Dendritic cell treated with granulocyte-macrophage colony-stimulating factor and Interleukin-4, amounts not matched to agents 40 ng/mL and 50 ng/mL, for 4 days (primary cell): ENCODE measurements at regions not wholly inside any gene's neighbourhood (a gene's known extent, or its start where the extent isn't known, plus 50 kb on each side); places are given as distances from the start of the nearest gene placed in this dataset.
"Not testable (repeated sequence)": the region's sequence is repeated elsewhere in the genome, so short reads cannot be mapped to it uniquely, and the experiment has no call there.

ENCODE experiments used
- H3K27ac Mint-ChIP-seq: one replicate; pipeline ENCODE4 v1.8.0; 2022; ENCODE audit warnings: mild to moderate bottlenecking, mixed read lengths
- H3K27me3 Mint-ChIP-seq: one replicate; pipeline ENCODE4 v1.8.0; 2022; ENCODE audit warnings: mild to moderate bottlenecking, mixed read lengths
- H3K36me3 Mint-ChIP-seq: one replicate; pipeline ENCODE4 v1.8.0; 2022; ENCODE audit warnings: low read depth, mixed read lengths
- H3K4me1 Mint-ChIP-seq: one replicate; pipeline ENCODE4 v1.8.0; 2022; ENCODE audit warnings: low read depth, mixed read lengths
- H3K4me3 Mint-ChIP-seq: one replicate; pipeline ENCODE4 v1.8.0; 2022; ENCODE audit warnings: mild to moderate bottlenecking, moderate library complexity, mixed read lengths
- H3K9me3 Mint-ChIP-seq: one replicate; pipeline ENCODE4 v1.8.0; 2022; ENCODE audit warnings: mixed read lengths
- intact Hi-C: fragments of 100-400 bp; cut with micrococcal nuclease; formaldehyde crosslinking; loops from one replicate; pipeline ENCODE4 v1.15.0; 2022

DNA sequence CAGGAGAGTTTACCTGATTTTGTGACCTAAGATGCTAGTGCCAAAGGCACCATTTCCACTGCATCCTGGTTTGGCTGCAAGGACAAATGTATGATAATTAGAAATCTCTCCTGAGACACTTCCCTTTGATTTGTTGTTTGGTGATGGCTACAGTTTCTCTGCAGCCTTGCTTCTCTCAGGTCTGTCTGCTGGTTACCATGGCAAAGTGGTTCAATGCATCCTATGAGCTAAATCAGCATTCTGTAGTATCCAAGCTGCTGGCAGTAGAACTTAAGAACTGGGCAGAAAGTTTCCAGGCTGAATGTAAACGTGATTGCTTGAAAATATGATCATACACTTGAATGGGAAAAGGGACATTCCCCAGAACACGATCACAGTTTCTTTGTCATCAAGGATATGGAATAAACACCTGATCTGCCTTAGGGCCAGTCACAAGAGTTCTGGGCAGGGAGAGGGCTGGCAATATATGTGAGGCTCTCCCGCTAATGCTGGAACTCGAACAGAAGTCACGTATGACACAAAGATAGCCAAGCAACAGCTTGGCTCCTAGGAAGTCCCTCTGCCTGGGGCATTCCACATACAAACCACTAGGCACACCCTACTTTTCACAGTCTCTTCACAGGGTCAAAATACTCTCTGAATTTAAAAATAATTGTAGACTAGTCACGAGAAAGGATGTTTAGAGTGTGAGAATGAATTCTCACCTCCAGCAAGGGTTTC lies 138.1 kb upstream of the GRAMD2B start:
- intact Hi-C loops, result no loop called here
- H3K36me3 Mint-ChIP-seq, result no peaks in the 10 kb centered on the region
- no peaks in the 10 kb centered on the region for H3K27me3 Mint-ChIP-seq
- no peak overlapping the region for H3K4me3 Mint-ChIP-seq
- no peaks in the 10 kb centered on the region for H3K9me3 Mint-ChIP-seq
- H3K4me1 Mint-ChIP-seq, result no peaks in the 10 kb centered on the region
- H3K27ac Mint-ChIP-seq, result no peak overlapping the region

DNA sequence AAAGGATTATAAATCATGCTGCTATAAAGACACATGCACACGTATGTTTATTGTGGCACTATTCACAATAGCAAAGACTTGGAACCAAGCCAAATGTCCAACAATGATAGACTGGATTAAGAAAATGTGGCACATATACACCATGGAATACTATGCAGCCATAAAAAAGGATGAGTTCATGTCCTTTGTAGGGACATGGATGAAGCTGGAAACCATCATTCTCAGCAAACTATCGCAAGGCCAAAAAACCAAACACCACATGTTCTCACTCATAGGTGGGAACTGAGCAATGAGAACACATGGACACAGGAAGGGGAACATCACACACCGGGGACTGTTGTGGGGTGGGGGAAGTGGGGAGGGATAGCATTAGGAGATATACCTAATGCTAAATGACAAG lies 127.1 kb upstream of the GRAMD2B start:
- intact Hi-C loops, H3K27me3 Mint-ChIP-seq, H3K4me3 Mint-ChIP-seq: not testable (repeated sequence)

GRCh38 chr5:126300293-126300692 lies 122.9 kb upstream of the GRAMD2B start:
- no peaks in the 10 kb centered on the region for H3K4me1 Mint-ChIP-seq
- H3K27ac Mint-ChIP-seq, result no peak overlapping the region
- no peaks in the 10 kb centered on the region for H3K36me3 Mint-ChIP-seq
- no peaks in the 10 kb centered on the region for H3K27me3 Mint-ChIP-seq
- intact Hi-C loops, result no loop called here
- no peak overlapping the region for H3K4me3 Mint-ChIP-seq
- H3K9me3 Mint-ChIP-seq, result no peaks in the 10 kb centered on the region

More for the DNA sequence above, 127.1 kb upstream of the GRAMD2B start:
- not testable (repeated sequence) for H3K4me1 Mint-ChIP-seq, H3K27ac Mint-ChIP-seq, H3K9me3 Mint-ChIP-seq, H3K36me3 Mint-ChIP-seq

GRCh38 chr5:126301056-126301455 lies 122.2 kb upstream of the GRAMD2B start:
- Mint-ChIP-seq H3K9me3 (no peaks in the 10 kb centered on the region), H3K27ac (no peak overlapping the region), H3K36me3 (no peaks in the 10 kb centered on the region), H3K27me3 (no peaks in the 10 kb centered on the region), H3K4me3 (no peak overlapping the region), H3K4me1 (no peaks in the 10 kb centered on the region)
- intact Hi-C loops, result no loop called here

DNA sequence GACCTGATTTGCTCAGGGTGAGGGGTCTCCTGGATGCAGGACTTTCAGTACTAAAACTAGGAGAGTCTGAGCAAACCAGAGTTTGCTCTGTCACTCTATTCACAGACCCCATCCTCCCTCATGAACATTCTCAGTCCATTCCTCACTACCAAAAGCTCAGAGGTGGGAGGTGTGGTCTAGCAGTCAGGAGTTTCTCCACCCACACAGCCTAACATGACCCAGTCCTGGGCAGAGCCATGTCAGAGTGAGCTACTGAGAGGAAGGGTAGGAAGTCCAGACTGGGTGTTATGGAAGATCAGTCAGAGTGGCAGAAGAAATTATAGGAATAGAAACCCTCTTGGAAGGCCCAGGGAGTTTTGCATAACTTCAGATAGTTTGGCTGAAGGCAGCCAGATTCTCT lies 113.3 kb upstream of the GRAMD2B start:
- no peaks in the 10 kb centered on the region for H3K27me3 Mint-ChIP-seq
- H3K36me3 Mint-ChIP-seq, result no peaks in the 10 kb centered on the region
- no peaks in the 10 kb centered on the region for H3K9me3 Mint-ChIP-seq
- no peak overlapping the region for H3K4me3 Mint-ChIP-seq
- no peak overlapping the region for H3K27ac Mint-ChIP-seq
- no peaks in the 10 kb centered on the region for H3K4me1 Mint-ChIP-seq
- intact Hi-C loops, result no loop called here

DNA sequence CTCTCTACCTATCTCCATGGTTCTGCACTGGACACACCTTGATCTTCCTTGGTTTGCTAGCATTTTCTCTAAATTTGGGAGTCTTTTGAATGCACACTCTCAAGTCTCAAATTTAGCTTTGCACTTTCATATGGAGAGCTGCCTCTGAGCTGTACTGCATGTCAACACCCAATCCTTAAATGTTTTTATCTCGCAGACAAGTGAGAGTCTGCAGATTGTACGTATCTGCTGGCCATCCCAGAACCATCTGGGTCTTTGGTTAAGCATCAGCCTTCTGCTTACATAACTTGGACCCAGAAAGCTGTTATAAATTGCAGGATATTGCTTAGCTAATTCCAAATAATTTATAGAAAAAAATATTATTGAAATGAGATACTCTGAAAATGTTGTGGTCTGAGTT lies 111.4 kb upstream of the GRAMD2B start:
- no peaks in the 10 kb centered on the region for H3K9me3 Mint-ChIP-seq
- no peak overlapping the region for H3K4me3 Mint-ChIP-seq
- H3K36me3 Mint-ChIP-seq, result no peaks in the 10 kb centered on the region
- no peaks in the 10 kb centered on the region for H3K4me1 Mint-ChIP-seq
- H3K27ac Mint-ChIP-seq, result no peak overlapping the region
- intact Hi-C loops, result no loop called here
- H3K27me3 Mint-ChIP-seq, result no peaks in the 10 kb centered on the region

- Mint-ChIP-seq H3K4me1 (no peaks in the 10 kb centered on the region), H3K27ac (no peak overlapping the region), H3K36me3 (no peaks in the 10 kb centered on the region), H3K9me3 (no peaks in the 10 kb centered on the region), H3K4me3 (no peak overlapping the region), H3K27me3 (no peaks in the 10 kb centered on the region)
- intact Hi-C loops, result no loop called here
Measured at GRCh38 chr5:126315341-126315740, 107.9 kb upstream of the GRAMD2B start.

DNA sequence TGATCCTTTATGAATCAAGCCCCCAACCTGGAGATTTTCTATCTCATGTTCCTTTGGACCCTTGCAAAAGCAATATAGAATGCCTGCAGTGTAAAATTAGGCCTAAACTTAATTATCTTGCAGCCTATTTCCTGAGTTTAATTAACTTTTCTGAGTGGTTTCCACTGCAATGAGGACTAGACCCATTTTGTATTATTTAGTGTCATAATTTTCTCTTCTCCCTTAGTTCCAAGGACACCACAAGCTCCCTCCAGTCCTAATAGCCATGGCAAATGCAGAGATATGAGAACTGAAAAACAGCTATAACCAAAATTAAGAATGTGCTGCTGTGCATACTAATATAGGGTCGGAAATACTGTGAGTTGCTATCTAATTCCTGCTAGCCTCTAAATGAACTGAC lies 90.9 kb upstream of the GRAMD2B start:
- H3K27ac Mint-ChIP-seq, result no peak overlapping the region
- H3K27me3 Mint-ChIP-seq, result peaks cover 2% of the 10 kb centered on the region
- intact Hi-C loops, result no loop called here
- H3K4me3 Mint-ChIP-seq, result no peak overlapping the region
- no peaks in the 10 kb centered on the region for H3K9me3 Mint-ChIP-seq
- no peaks in the 10 kb centered on the region for H3K36me3 Mint-ChIP-seq
- no peaks in the 10 kb centered on the region for H3K4me1 Mint-ChIP-seq

DNA sequence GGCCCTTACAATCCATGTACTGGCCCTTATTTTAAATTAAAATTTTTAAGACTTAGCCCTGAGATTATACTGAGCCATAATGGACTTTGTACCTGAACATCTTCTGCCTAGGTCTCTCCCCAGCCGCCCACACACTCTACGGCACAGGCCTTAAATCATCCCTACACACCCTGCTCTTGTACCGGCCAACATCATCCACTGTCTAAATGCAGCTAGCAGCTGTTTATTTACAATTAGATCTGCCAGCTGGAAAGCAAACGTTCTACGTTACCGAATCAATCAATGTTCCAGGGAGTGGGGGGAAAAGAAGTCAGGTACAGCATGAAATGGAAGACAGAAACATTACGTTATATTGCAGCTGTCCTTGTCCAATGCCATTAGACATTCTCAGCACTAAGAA lies 88.4 kb upstream of the GRAMD2B start:
- Mint-ChIP-seq H3K27ac (no peak overlapping the region), H3K4me1 (no peaks in the 10 kb centered on the region), H3K27me3 (peaks cover 2% of the 10 kb centered on the region), H3K9me3 (no peaks in the 10 kb centered on the region), H3K4me3 (no peak overlapping the region), H3K36me3 (no peaks in the 10 kb centered on the region)
- intact Hi-C loops, result no loop called here

DNA sequence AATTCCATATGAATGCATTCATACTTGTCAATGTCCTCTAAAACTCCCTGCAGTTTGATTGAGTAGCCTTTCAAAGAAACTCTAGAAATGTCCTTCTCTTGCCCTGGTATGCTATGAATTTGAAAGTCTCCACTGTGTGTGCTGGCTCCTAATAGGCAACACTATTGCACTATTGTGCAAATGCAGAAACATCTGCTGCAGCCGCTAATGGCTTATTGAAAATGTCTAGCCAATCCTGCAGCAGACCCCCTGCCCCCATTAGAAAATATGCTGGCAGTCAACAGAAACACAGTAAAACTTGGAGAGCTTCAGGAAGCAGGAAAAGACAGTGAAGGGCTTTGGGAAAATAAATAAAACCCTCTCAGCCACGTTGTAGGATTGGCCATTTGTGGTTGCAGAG lies 87.3 kb upstream of the GRAMD2B start:
- no peak overlapping the region for H3K27ac Mint-ChIP-seq
- H3K27me3 Mint-ChIP-seq, result no peaks in the 10 kb centered on the region
- H3K9me3 Mint-ChIP-seq, result no peaks in the 10 kb centered on the region
- intact Hi-C loops, result no loop called here
- H3K4me1 Mint-ChIP-seq, result no peaks in the 10 kb centered on the region
- no peak overlapping the region for H3K4me3 Mint-ChIP-seq
- no peaks in the 10 kb centered on the region for H3K36me3 Mint-ChIP-seq

- intact Hi-C loops, result loop anchor here (1.0 kb wide), 1 partner anchor 201 kb away; no protein-coding TSS in a partner anchor
- no peaks in the 10 kb centered on the region for H3K4me1 Mint-ChIP-seq
- H3K27me3 Mint-ChIP-seq, result peaks cover 3% of the 10 kb centered on the region
- H3K9me3 Mint-ChIP-seq, result no peaks in the 10 kb centered on the region
- no peak overlapping the region for H3K4me3 Mint-ChIP-seq
- no peaks in the 10 kb centered on the region for H3K36me3 Mint-ChIP-seq
- H3K27ac Mint-ChIP-seq, result no peak overlapping the region
Measured at GRCh38 chr5:126338635-126339034, 84.6 kb upstream of the GRAMD2B start.

- no peaks in the 10 kb centered on the region for H3K36me3 Mint-ChIP-seq
- H3K4me1 Mint-ChIP-seq, result no peaks in the 10 kb centered on the region
Measured at GRCh38 chr5:126339215-126339805, 83.9 kb upstream of the GRAMD2B start.

DNA sequence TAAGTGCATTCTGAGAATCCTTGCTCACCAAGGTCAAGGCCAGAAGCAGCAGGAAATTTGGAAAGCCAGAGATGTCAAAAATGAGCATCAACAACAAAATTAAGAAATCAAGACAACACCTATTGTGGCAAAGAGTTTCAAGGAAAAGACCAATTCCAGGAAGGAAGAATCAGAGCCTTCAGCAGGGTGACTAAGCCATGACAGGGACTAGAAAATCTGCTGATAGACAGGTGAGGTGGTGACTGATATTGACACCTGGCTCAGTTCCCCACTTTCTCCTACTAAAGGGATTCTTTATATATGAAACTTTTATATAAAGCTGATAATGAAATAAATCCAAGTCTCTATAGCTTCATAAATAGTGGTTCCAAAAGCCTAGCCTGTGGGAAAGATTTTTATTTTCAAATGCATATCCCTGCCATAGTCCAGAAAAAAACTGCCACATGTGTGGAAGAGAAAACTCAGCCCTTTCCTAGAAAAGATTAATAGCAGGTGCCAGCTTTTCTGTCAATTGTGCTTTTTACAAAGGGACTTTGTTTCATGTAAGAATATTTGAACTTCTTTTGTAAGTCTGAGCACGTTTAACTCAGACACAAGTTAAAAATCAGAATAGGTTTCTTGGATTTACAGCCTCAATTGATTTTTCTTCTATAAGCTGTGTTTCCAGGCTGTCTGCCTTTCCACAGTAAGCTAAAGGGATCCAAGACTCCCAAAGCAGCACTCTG lies 81.1 kb upstream of the GRAMD2B start:
- Mint-ChIP-seq H3K27me3 (peaks cover 10% of the 10 kb centered on the region), H3K9me3 (no peaks in the 10 kb centered on the region), H3K27ac (no peak overlapping the region), H3K4me3 (no peak overlapping the region), H3K36me3 (no peaks in the 10 kb centered on the region), H3K4me1 (no peaks in the 10 kb centered on the region)
- intact Hi-C loops, result no loop called here

More at GRCh38 chr5:126339215-126339805, 83.9 kb upstream of the GRAMD2B start:
- no peaks in the 10 kb centered on the region for H3K9me3 Mint-ChIP-seq
- no peak overlapping the region for H3K4me3 Mint-ChIP-seq
- intact Hi-C loops, result loop anchor here (1.0 kb wide), 1 partner anchor 200 kb away; no protein-coding TSS in a partner anchor
- peaks cover 7% of the 10 kb centered on the region for H3K27me3 Mint-ChIP-seq
- H3K27ac Mint-ChIP-seq, result no peak overlapping the region

DNA sequence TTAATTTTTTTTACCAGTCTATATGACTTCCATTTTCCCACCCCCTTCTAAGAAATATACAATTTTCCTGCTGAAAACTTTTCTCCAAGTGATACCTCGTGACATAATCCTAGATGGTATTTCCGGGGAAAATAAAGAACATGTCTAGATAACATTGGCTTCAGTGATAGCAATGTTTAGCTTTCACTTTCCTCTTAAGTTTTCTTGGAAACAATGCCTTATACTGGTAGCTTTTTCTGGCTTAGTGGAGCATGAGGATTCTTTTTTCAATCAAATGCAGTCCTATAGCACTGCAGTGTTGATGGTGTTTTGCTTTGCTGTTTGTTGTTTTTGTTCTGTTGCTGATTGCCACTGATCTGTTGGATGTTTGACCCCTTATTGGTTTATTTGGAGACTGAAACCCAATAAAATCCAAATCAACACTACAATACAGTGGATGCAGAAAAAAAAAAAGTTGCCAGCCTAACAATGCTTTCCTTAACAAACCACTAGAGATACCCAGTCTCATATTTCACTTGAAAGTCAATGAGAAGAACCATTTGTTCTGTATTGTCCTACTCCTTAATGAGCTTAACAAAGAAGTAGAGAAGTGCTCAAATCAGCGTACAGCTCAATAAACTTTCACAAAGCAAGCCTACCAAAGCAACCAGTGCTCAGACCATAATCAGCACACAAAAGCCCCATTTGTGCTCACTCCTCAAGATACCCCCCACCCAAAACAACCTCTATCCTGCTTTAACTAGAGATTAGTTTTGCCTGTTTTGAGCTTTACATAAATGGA lies 74.2 kb upstream of the GRAMD2B start:
- Mint-ChIP-seq H3K27me3 (peaks cover 20% of the 10 kb centered on the region), H3K27ac (no peak overlapping the region), H3K4me3 (no peak overlapping the region), H3K9me3 (no peaks in the 10 kb centered on the region), H3K36me3 (no peaks in the 10 kb centered on the region), H3K4me1 (peaks cover 3% of the 10 kb centered on the region)
- intact Hi-C loops, result no loop called here
